ENCODE measurements at regions not wholly inside any gene's neighbourhood (a gene's known extent, or its start where the extent isn't known, plus 50 kb on each side); places are given as distances from the start of the nearest gene placed in this dataset.

- H3K4me2 ChIP-seq: no peak overlapping the region
- no peak overlapping the region for H3K9ac ChIP-seq
- no peaks in the 10 kb centered on the region for H3K36me3 ChIP-seq (ENCODE audit: insufficient read depth)
- no peaks in the 10 kb centered on the region for H3K27me3 ChIP-seq (ENCODE audit: insufficient read depth, low read depth)
- H2AFZ ChIP-seq (ENCODE audit: low read depth): no peak overlapping the region
- H3K27ac ChIP-seq: no peak overlapping the region
- H3K4me3 ChIP-seq (IDR thresholded peaks at IDR 0.05; ENCODE audit: insufficient read depth, low read depth, low read length): no peak overlapping the region
- no peak for TF ChIP-seq CTCF (conservative IDR thresholded peaks at IDR 0.05; ENCODE audit: low read depth, low read length)
- no peaks in the 10 kb centered on the region for H3K4me1 ChIP-seq (ENCODE audit: low read depth, poor library complexity, severe bottlenecking)
- H3K79me2 ChIP-seq (ENCODE audit: insufficient read depth, low read depth): no peaks in the 10 kb centered on the region
- H4K20me1 ChIP-seq (ENCODE audit: insufficient read depth): no peaks in the 10 kb centered on the region
Observed at GRCh38 chr11:71201936-71202597, 50.3 kb downstream of the SHANK2 start.

GRCh38 chr11:71201231-71201630 is 51.1 kb downstream of the SHANK2 start:
- Histone ChIP-seq H3K4me2 (no peak overlapping the region), H4K20me1 (ENCODE audit: insufficient read depth) (no peaks in the 10 kb centered on the region), H3K4me3 (IDR thresholded peaks at IDR 0.05; ENCODE audit: insufficient read depth, low read depth, low read length) (no peak overlapping the region), H3K27ac (no peak overlapping the region), H3K27me3 (ENCODE audit: insufficient read depth, low read depth) (no peaks in the 10 kb centered on the region), H3K4me1 (ENCODE audit: low read depth, poor library complexity, severe bottlenecking) (no peaks in the 10 kb centered on the region), H2AFZ (ENCODE audit: low read depth) (no peak overlapping the region), H3K79me2 (ENCODE audit: insufficient read depth, low read depth) (no peaks in the 10 kb centered on the region), H3K9ac (no peak overlapping the region), H3K36me3 (ENCODE audit: insufficient read depth) (no peaks in the 10 kb centered on the region)
- TF ChIP-seq CTCF (conservative IDR thresholded peaks at IDR 0.05; ENCODE audit: low read depth, low read length): no peak

- Histone ChIP-seq H3K4me3 (IDR thresholded peaks at IDR 0.05; ENCODE audit: insufficient read depth, low read depth, low read length) (no peak overlapping the region), H3K27ac (no peak overlapping the region), H2AFZ (ENCODE audit: low read depth) (no peak overlapping the region), H4K20me1 (ENCODE audit: insufficient read depth) (no peaks in the 10 kb centered on the region), H3K27me3 (ENCODE audit: insufficient read depth, low read depth) (no peaks in the 10 kb centered on the region), H3K9ac (no peak overlapping the region), H3K4me1 (ENCODE audit: low read depth, poor library complexity, severe bottlenecking) (no peaks in the 10 kb centered on the region), H3K36me3 (ENCODE audit: insufficient read depth) (no peaks in the 10 kb centered on the region), H3K4me2 (no peak overlapping the region), H3K79me2 (ENCODE audit: insufficient read depth, low read depth) (no peaks in the 10 kb centered on the region)
- no peak for TF ChIP-seq CTCF (conservative IDR thresholded peaks at IDR 0.05; ENCODE audit: low read depth, low read length)
Observed at GRCh38 chr11:71200761-71201160, 51.6 kb downstream of the SHANK2 start.

- H2AFZ ChIP-seq (ENCODE audit: low read depth): no peak overlapping the region
- H4K20me1 ChIP-seq (ENCODE audit: insufficient read depth): no peaks in the 10 kb centered on the region
- H3K27ac ChIP-seq: no peak overlapping the region
- H3K9ac ChIP-seq: no peak overlapping the region
- H3K36me3 ChIP-seq (ENCODE audit: insufficient read depth): no peaks in the 10 kb centered on the region
- no peaks in the 10 kb centered on the region for H3K4me1 ChIP-seq (ENCODE audit: low read depth, poor library complexity, severe bottlenecking)
- no peak overlapping the region for H3K4me2 ChIP-seq
- no peaks in the 10 kb centered on the region for H3K79me2 ChIP-seq (ENCODE audit: insufficient read depth, low read depth)
- no peak overlapping the region for H3K4me3 ChIP-seq (IDR thresholded peaks at IDR 0.05; ENCODE audit: insufficient read depth, low read depth, low read length)
- H3K27me3 ChIP-seq (ENCODE audit: insufficient read depth, low read depth): 0 out of 2 replicates have a peak, but pooled peaks cover 3% of the 10 kb centered on the region
- TF ChIP-seq CTCF (conservative IDR thresholded peaks at IDR 0.05; ENCODE audit: low read depth, low read length): no peak
Observed at GRCh38 chr11:71200172-71200716, 52.1 kb downstream of the SHANK2 start.
